Fibroblast of lung (primary cell): ENCODE measurements at regions not wholly inside any gene's neighbourhood (a gene's known extent, or its start where the extent isn't known, plus 50 kb on each side); places are given as distances from the start of the nearest gene placed in this dataset.

Source experiments
- EZH2 ChIP-seq: IDR thresholded peaks from 2 replicates; pipeline ENCODE4 v1.5.1; 2012; ENCODE audit warnings: low read length, control low read depth, mild to moderate bottlenecking; ENCODE audit errors: missing control alignments
- TF ChIP-seq, protein P1 (sequence below), 2 donors: IDR thresholded peaks in 1 of 2; conservative IDR thresholded peaks in 1 of 2; 1 replicate in 1 of 2; 2 replicates in 1 of 2; pipeline ENCODE4 v1.5.1; 2011 to 2012; ENCODE audit warnings: low read length in 2 of 2, control low read depth in 1 of 2, inconsistent platforms in 1 of 2, low read depth in 1 of 2, mild to moderate bottlenecking in 1 of 2

DNA sequence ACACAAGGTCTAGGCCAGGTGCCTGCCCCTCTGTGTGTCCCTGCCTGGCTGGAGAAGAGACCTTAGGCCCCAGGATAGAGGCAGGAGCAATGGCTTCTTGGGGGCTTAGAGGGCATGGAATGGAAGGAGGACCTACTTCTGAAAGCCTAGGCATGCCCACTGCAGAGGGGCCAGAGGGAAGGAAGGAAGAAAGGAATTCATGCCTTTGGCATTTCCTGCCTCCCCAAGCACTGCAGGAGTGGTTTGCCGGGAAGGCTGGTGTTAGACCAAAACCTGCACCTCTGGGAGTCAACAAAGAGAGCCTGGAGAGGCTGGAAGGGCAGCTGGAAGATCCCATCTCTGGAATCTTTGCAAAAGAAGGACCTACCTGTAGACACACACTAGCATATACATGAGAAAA, 50.7 kb upstream of the KCNE2 start:
- TF ChIP-seq, protein P1, sequence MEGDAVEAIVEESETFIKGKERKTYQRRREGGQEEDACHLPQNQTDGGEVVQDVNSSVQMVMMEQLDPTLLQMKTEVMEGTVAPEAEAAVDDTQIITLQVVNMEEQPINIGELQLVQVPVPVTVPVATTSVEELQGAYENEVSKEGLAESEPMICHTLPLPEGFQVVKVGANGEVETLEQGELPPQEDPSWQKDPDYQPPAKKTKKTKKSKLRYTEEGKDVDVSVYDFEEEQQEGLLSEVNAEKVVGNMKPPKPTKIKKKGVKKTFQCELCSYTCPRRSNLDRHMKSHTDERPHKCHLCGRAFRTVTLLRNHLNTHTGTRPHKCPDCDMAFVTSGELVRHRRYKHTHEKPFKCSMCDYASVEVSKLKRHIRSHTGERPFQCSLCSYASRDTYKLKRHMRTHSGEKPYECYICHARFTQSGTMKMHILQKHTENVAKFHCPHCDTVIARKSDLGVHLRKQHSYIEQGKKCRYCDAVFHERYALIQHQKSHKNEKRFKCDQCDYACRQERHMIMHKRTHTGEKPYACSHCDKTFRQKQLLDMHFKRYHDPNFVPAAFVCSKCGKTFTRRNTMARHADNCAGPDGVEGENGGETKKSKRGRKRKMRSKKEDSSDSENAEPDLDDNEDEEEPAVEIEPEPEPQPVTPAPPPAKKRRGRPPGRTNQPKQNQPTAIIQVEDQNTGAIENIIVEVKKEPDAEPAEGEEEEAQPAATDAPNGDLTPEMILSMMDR (conservative IDR thresholded peaks at IDR 0.05 in 1 of 2, IDR thresholded peaks at IDR 0.05 in 1 of 2; ENCODE audit: low read depth in 1 of 2, low read length in 2 of 2) = no peak
- no peak for TF ChIP-seq EZH2
